Left lung (tissue), 4 donors: ENCODE measurements at regions not wholly inside any gene's neighbourhood (a gene's known extent, or its start where the extent isn't known, plus 50 kb on each side); places are given as distances from the start of the nearest gene placed in this dataset.

Experiments used
- ATAC-seq: fragments of 200-7000 bp; cut with Tn5 transposase; one replicate; pipeline ENCODE4 v1.9.1; 2020; ENCODE audit warnings: moderate library complexity
- DNase-seq, 4 donors: peaks; one replicate each; pipeline ENCODE4 v3.0.0-alpha.2; 2013 to 2020
- H3K27ac ChIP-seq, 2 donors: fragments of 200-600 bp; sonication (generic) in 1 of 2; one replicate each; pipeline versions ENCODE4 v1.5.0 to v1.8.0; 2020 to 2021
- H3K27me3 ChIP-seq, 2 donors: fragments of 200-600 bp; sonication (generic) in 1 of 2; one replicate each; pipeline versions ENCODE4 v1.5.0 to v1.8.0; 2020 to 2021
- H3K36me3 ChIP-seq, 2 donors: fragments of 200-600 bp; sonication (generic) in 1 of 2; one replicate each; pipeline versions ENCODE4 v1.5.0 to v1.8.0; 2020 to 2021
- H3K4me1 ChIP-seq, 2 donors: fragments of 200-600 bp; one replicate each; pipeline ENCODE4 v1.8.0; 2021
- H3K4me3 ChIP-seq, 2 donors: fragments of 200-600 bp; sonication (generic) in 1 of 2; one replicate each; pipeline versions ENCODE4 v1.5.0 to v1.8.0; 2020 to 2021; ENCODE audit warnings: mild to moderate bottlenecking in 1 of 2
- H3K9me3 ChIP-seq, 2 donors: fragments of 200-600 bp; sonication (generic) in 1 of 2; one replicate each; pipeline versions ENCODE4 v1.5.0 to v1.8.0; 2020 to 2021
- CTCF ChIP-seq, 2 donors: fragments of 200-600 bp; sonication (generic) in 1 of 2; IDR thresholded peaks; one replicate each; pipeline versions ENCODE4 v1.5.0 to v1.8.0; 2021; ENCODE audit warnings: antibody characterized with exemption in 2 of 2
- intact Hi-C, 2 donors: fragments of 100-400 bp; cut with DNase I; formaldehyde crosslinking; loops; one replicate each; pipeline versions ENCODE4 v1.11.2 to v1.14.2; 2022
- donor health status: DM: no; HTN: yes; CAD: no.
- donor health status: DM: no; HTN: no; CAD: no.

GRCh38 chr15:81443040-81443820, 69.2 kb upstream of the TMC3 start:
- H3K27ac ChIP-seq: no peak overlapping the region
- H3K4me3 ChIP-seq: no peak overlapping the region
- DNase-seq: no peak
- no peaks in the 10 kb centered on the region for H3K36me3 ChIP-seq
- H3K4me1 ChIP-seq: no peaks in the 10 kb centered on the region
- intact Hi-C loops: no loop called here
- peaks cover 0 to 15% of the 10 kb centered on the region in 2 donors for H3K9me3 ChIP-seq
- no peak for TF ChIP-seq CTCF (IDR thresholded peaks at IDR 0.05)
- ATAC-seq: no peak
- peaks cover 0 to 4% of the 10 kb centered on the region in 2 donors for H3K27me3 ChIP-seq

- intact Hi-C loops: no loop called here
- Histone ChIP-seq H3K4me3 (no peak overlapping the region), H3K27me3 (peaks cover 0 to 4% of the 10 kb centered on the region in 2 donors), H3K27ac (no peak overlapping the region), H3K9me3 (peaks cover 0 to 15% of the 10 kb centered on the region in 2 donors), H3K4me1 (no peaks in the 10 kb centered on the region), H3K36me3 (no peaks in the 10 kb centered on the region)
- no peak for TF ChIP-seq CTCF (IDR thresholded peaks at IDR 0.05)
- ATAC-seq (no peak), DNase-seq (no peak)
These were observed 68.4 kb upstream of the TMC3 start for GRCh38 chr15:81442454-81442853.

GRCh38 chr15:81434851-81435250, 60.8 kb upstream of the TMC3 start:
- Histone ChIP-seq H3K36me3 (no peaks in the 10 kb centered on the region), H3K27me3 (peaks cover 0 to 10% of the 10 kb centered on the region in 2 donors), H3K4me3 (no peak overlapping the region), H3K4me1 (no peaks in the 10 kb centered on the region), H3K27ac (no peak overlapping the region), H3K9me3 (no peaks in the 10 kb centered on the region)
- TF ChIP-seq CTCF (IDR thresholded peaks at IDR 0.05): no peak
- intact Hi-C loops: no loop called here
- DNase-seq (no peak), ATAC-seq (no peak)

- no peak overlapping the region for H3K27ac ChIP-seq
- no peak overlapping the region for H3K4me3 ChIP-seq
- no peaks in the 10 kb centered on the region for H3K9me3 ChIP-seq
- peaks cover 0 to 10% of the 10 kb centered on the region in 2 donors for H3K27me3 ChIP-seq
- no peak for TF ChIP-seq CTCF (IDR thresholded peaks at IDR 0.05)
- no peaks in the 10 kb centered on the region for H3K36me3 ChIP-seq
- no peaks in the 10 kb centered on the region for H3K4me1 ChIP-seq
- ATAC-seq: no peak
- intact Hi-C loops: no loop called here
- no peak for DNase-seq
These were observed 59.4 kb upstream of the TMC3 start for GRCh38 chr15:81433462-81433861.

- DNase-seq (no peak), ATAC-seq (no peak)
- TF ChIP-seq CTCF (IDR thresholded peaks at IDR 0.05): no peak
- Histone ChIP-seq H3K4me3 (no peak overlapping the region), H3K9me3 (no peaks in the 10 kb centered on the region), H3K4me1 (no peaks in the 10 kb centered on the region), H3K36me3 (no peaks in the 10 kb centered on the region), H3K27ac (no peak overlapping the region), H3K27me3 (peaks cover 0 to 8% of the 10 kb centered on the region in 2 donors)
- intact Hi-C loops: no loop called here
These were observed 58.2 kb upstream of the TMC3 start for GRCh38 chr15:81432179-81432578.
